Thyroid gland (tissue), 4 donors: ENCODE measurements at regions not wholly inside any gene's neighbourhood (a gene's known extent, or its start where the extent isn't known, plus 50 kb on each side); places are given as distances from the start of the nearest gene placed in this dataset.

Experiments used
- CTCF ChIP-seq, 6 experiments: fragments of 200-600 bp in 3 of 6; fragments of 450-650 bp in 3 of 6; sonication (generic) in 3 of 6; IDR thresholded peaks; one replicate each; pipeline ENCODE4 v1.5.1; 2016 to 2019; ENCODE audit warnings: antibody characterized with exemption in 6 of 6, mild to moderate bottlenecking in 2 of 6, inconsistent platforms in 1 of 6, moderate library complexity in 1 of 6
- POLR2A ChIP-seq, 2 donors: fragments of 450-650 bp; IDR thresholded peaks; one replicate each; pipeline ENCODE4 v1.6.1; 2017; ENCODE audit warnings: antibody characterized with exemption in 2 of 2, mild to moderate bottlenecking in 2 of 2, moderate library complexity in 1 of 2

DNA sequence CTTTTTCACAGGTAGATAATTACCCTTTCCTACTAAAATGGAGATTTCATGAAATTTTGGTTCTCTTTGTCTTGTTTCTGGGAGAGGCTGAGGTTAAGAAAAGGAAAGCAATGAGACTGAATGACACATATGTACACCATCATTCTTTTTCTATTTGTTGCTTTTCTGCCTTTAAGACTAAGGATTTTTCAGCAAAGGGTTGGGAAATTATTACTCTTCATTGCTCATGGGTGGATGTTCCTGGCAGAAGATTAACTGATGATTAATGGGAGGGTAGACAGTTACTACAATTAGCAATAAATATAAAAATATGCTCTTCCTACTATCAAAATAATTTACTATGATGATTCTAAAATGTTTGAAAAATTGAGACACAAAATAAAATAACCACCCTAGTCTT lies 316.5 kb upstream of the USP24 start:
- TF ChIP-seq CTCF (IDR thresholded peaks at IDR 0.05) (no peak), POLR2A (IDR thresholded peaks at IDR 0.05) (no peak)
